GM12878 (cell line): ENCODE measurements at regions not wholly inside any gene's neighbourhood (a gene's known extent, or its start where the extent isn't known, plus 50 kb on each side); places are given as distances from the start of the nearest gene placed in this dataset.

Experiments
- ATAC-seq: fragments of 200-7000 bp; cut with Tn5 transposase; 3 replicates; pipeline ENCODE4 v1.9.1; 2020; ENCODE audit warnings: mild to moderate bottlenecking, moderate library complexity
- BruUV-seq: library from RNA; stranded (reverse); fragments of 400-500 nt; replicated peaks from 2 replicates; lab custom pipeline; 2021; lab: Mats Ljungman, UMichigan
- CTCF ChIA-PET: fragments of 300-600 bp; sonication (Branson Sonifier 250); formaldehyde crosslinking; extraction: SDS; loops from one replicate; lab custom pipeline; 2021; ENCODE audit warnings: inconsistent platforms; lab: Yijun Ruan, JAX
- POLR2A ChIA-PET: fragments of 350-600 bp; formaldehyde crosslinking; extraction: SDS; loops from one replicate; lab custom pipeline; 2021; ENCODE audit warnings: inconsistent platforms; lab: Charles Lee
- RAD21 ChIA-PET: fragments of 300-600 bp; sonication (Branson Sonifier 250); formaldehyde crosslinking; loops from one replicate; lab custom pipeline; 2023; ENCODE audit warnings: antibody characterized with exemption; ENCODE audit not compliant: unreplicated experiment; lab: Charles Lee
- SMC1A ChIA-PET: fragments of 300-600 bp; sonication (Branson Sonifier 250); formaldehyde crosslinking; loops from one replicate; lab custom pipeline; 2023; ENCODE audit not compliant: unreplicated experiment, uncharacterized antibody; lab: Charles Lee
- DNase-seq: peaks from one replicate; pipeline ENCODE4 v3.0.0-alpha.2; 2011; ENCODE audit warnings: low read depth, low spot score
- FAIRE-seq: peaks from 3 replicates; lab custom pipeline; 2011; peaks lifted over from hg19 to GRCh38; lab: Jason Lieb, UNC
- H2AFZ ChIP-seq: 2 replicates; pipeline ENCODE4 v1.6.0; 2011; ENCODE audit warnings: low read depth, low read length, control low read depth; ENCODE audit not compliant: control insufficient read depth
- H3K27ac ChIP-seq: 2 replicates; pipeline ENCODE4 v1.5.1; 2011; ENCODE audit warnings: control low read depth; ENCODE audit not compliant: control insufficient read depth, insufficient read depth
- H3K27me3 ChIP-seq, 2 experiments: replicated peaks in 1 of 2; 2 replicates each; pipeline versions ENCODE4 v1.6.0 to v1.6.1; 2011; ENCODE audit warnings: low read length in 1 of 2; ENCODE audit not compliant: control insufficient read depth in 2 of 2, insufficient read depth in 2 of 2
- H3K36me3 ChIP-seq, 2 experiments: 2 replicates each; pipeline ENCODE4 v1.5.1; 2011; ENCODE audit warnings: low read length in 1 of 2; ENCODE audit not compliant: control insufficient read depth in 2 of 2, insufficient read depth in 2 of 2
- H3K4me1 ChIP-seq: 2 replicates; pipeline ENCODE4 v1.6.1; 2011; ENCODE audit warnings: mild to moderate bottlenecking, low read length, moderate library complexity, mixed read lengths; ENCODE audit not compliant: control insufficient read depth, insufficient read depth
- H3K4me2 ChIP-seq: 2 replicates; pipeline ENCODE4 v1.6.0; 2011; ENCODE audit warnings: control low read depth; ENCODE audit not compliant: control insufficient read depth, insufficient read depth
- H3K4me3 ChIP-seq: fragments of 200-600 bp; sonication (generic); 2 replicates; pipeline ENCODE4 v1.5.1; 2016
- H3K79me2 ChIP-seq: 2 replicates; pipeline ENCODE4 v1.6.0; 2011; ENCODE audit warnings: low read length; ENCODE audit not compliant: control insufficient read depth, insufficient read depth
- H3K9ac ChIP-seq: 2 replicates; pipeline ENCODE4 v1.8.0; 2011; ENCODE audit warnings: low read length, control low read depth, mixed read lengths; ENCODE audit not compliant: control insufficient read depth, insufficient read depth
- H3K9me3 ChIP-seq: replicated peaks from 3 replicates; pipeline ENCODE4 v1.5.1; 2011; ENCODE audit warnings: mild to moderate bottlenecking, low read length; ENCODE audit not compliant: control insufficient read depth, insufficient read depth
- H4K20me1 ChIP-seq: 2 replicates; pipeline ENCODE4 v1.6.0; 2011; ENCODE audit not compliant: control insufficient read depth, insufficient read depth
- BMI1 ChIP-seq: fragments of 450-650 bp; IDR thresholded peaks from 2 replicates; pipeline ENCODE4 v1.6.1; 2016; ENCODE audit warnings: mild to moderate bottlenecking, moderate library complexity, borderline replicate concordance
- FOXK2 ChIP-seq: fragments of 450-650 bp; IDR thresholded peaks from 2 replicates; pipeline ENCODE4 v1.6.1; 2017; ENCODE audit warnings: mild to moderate bottlenecking, moderate library complexity
- PAX5 ChIP-seq: IDR thresholded peaks from 2 replicates; pipeline ENCODE4 v1.6.1; 2011; ENCODE audit warnings: low read depth, low read length, borderline replicate concordance
- WGBS: methylation state at CpG from one replicate; pipeline ENCODE4 v1.1.6; 2016; ENCODE audit warnings: low lambda C conversion rate; ENCODE audit not compliant: insufficient replicate concordance, insufficient coverage; ENCODE audit errors: missing lambda C conversion rate; 5-methylcytosine and 5-hydroxymethylcytosine counted together
- in situ Hi-C: fragments of 300-500 bp; cut with MboI; formaldehyde crosslinking; loops from 9 replicates; pipeline ENCODE4 v1.14.3; 2018; ENCODE audit warnings: mixed read lengths
- intact Hi-C: fragments of 100-400 bp; cut with micrococcal nuclease; formaldehyde crosslinking; loops from one replicate; pipeline ENCODE4 v1.14.2; 2022; ENCODE audit not compliant: unreplicated experiment
- TF ChIP-seq, protein P1 (sequence below): IDR thresholded peaks from 2 replicates; pipeline ENCODE4 v1.6.1; 2012; ENCODE audit warnings: low read depth, low read length, improper control_type of control experiment
- TF ChIP-seq, protein P2 (sequence below): fragments of 450-650 bp; IDR thresholded peaks from 2 replicates; pipeline ENCODE4 v1.6.1; 2017; ENCODE audit warnings: mild to moderate bottlenecking, moderate library complexity
- TF ChIP-seq, protein P3 (sequence below): fragments of 450-650 bp; formaldehyde crosslinking; IDR thresholded peaks from 2 replicates; pipeline ENCODE4 v1.4.0; 2022; ENCODE audit warnings: mild to moderate bottlenecking, moderate library complexity

DNA sequence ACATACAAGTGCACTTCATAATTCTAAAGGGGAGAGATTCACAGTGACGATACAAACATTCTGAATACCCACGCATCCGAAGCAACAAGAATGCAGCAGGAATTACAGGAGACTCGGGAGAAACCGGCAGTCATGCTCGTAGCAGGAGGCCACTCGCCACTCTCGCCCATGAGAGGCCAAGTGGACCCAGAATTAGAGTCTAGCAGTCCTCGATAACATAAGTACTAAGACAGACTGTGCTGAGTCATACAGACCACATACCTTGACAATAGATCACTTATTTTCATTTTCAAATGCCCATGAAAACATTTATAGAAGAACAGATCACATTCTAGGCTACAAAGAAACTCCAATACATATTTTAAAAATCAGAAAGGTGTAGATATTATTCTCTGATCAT is 299.1 kb upstream of the TSHZ3 start:
- Histone ChIP-seq H3K27me3 (no peaks in the 10 kb centered on the region), H3K27ac (no peak overlapping the region), H2AFZ (no peak overlapping the region), H3K4me3 (no peak overlapping the region)
- POLR2A ChIA-PET = no interaction called here
- FAIRE-seq (no peak), DNase-seq (no peak)
- TF ChIP-seq BMI1 = no peak
- TF ChIP-seq, protein P1, sequence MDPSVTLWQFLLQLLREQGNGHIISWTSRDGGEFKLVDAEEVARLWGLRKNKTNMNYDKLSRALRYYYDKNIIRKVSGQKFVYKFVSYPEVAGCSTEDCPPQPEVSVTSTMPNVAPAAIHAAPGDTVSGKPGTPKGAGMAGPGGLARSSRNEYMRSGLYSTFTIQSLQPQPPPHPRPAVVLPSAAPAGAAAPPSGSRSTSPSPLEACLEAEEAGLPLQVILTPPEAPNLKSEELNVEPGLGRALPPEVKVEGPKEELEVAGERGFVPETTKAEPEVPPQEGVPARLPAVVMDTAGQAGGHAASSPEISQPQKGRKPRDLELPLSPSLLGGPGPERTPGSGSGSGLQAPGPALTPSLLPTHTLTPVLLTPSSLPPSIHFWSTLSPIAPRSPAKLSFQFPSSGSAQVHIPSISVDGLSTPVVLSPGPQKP = no peak
- TF ChIP-seq, all 136 proteins: peak for 0
- no peak for ATAC-seq
- no peaks in the 10 kb centered on the region for H3K79me2 ChIP-seq
- H3K9me3 ChIP-seq = no peaks in the 10 kb centered on the region; the same call in 2 of the 3 replicates
- ChIA-PET CTCF (no interaction called here), SMC1A (no interaction called here), RAD21 (no interaction called here)
- 6% methylated on average over 9 of the region's 9 CpGs for WGBS
- intact Hi-C loops = no loop called here
- H3K9ac ChIP-seq = no peak overlapping the region
- H3K4me1 ChIP-seq = no peaks in the 10 kb centered on the region
- in situ Hi-C loops = no loop called here
- no TSS peak for BruUV-seq
- H4K20me1 ChIP-seq = no peaks in the 10 kb centered on the region
- no peak overlapping the region for H3K4me2 ChIP-seq
- H3K36me3 ChIP-seq = no peaks in the 10 kb centered on the region

DNA sequence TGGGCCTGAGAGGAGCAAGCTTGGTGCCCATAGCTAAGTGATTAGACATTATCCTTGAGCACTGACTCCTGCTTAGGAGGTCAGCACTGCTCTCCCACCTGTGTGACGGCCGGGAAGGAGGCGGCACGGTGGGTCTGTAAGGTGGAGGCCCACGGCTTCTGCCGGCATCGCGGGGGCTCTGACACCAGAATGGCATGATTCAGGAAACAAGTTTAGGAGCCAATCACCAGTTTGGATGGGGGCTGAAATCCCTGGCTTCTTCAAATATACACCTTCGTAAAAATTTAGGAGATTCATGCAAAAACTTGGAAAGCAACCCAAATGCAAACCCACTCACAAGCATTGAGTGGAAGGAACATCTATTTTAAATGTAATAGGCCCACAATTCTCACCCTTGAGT is 307.3 kb upstream of the TSHZ3 start:
- ChIA-PET CTCF (no interaction called here), RAD21 (no interaction called here)

More for the DNA sequence above, 307.3 kb upstream of the TSHZ3 start:
- Histone ChIP-seq H4K20me1 (no peaks in the 10 kb centered on the region), H3K9ac (no peak overlapping the region), H3K36me3 (no peaks in the 10 kb centered on the region), H3K27me3 (no peaks in the 10 kb centered on the region), H3K79me2 (no peaks in the 10 kb centered on the region), H3K4me1 (no peaks in the 10 kb centered on the region), H3K4me3 (no peak overlapping the region), H3K9me3 (no peaks in the 10 kb centered on the region; the same call in 2 of the 3 replicates), H2AFZ (no peak overlapping the region), H3K4me2 (no peak overlapping the region), H3K27ac (no peak overlapping the region)
- in situ Hi-C loops = no loop called here
- 48% methylated on average over 9 of the region's 9 CpGs for WGBS
- BruUV-seq = no TSS peak
- POLR2A ChIA-PET = no interaction called here
- no peak for ATAC-seq
- intact Hi-C loops = no loop called here
- DNase-seq = no peak
- no peak for FAIRE-seq
- SMC1A ChIA-PET = no interaction called here
- TF ChIP-seq PAX5 (no peak), FOXK2 (no peak)
- TF ChIP-seq, protein P2, sequence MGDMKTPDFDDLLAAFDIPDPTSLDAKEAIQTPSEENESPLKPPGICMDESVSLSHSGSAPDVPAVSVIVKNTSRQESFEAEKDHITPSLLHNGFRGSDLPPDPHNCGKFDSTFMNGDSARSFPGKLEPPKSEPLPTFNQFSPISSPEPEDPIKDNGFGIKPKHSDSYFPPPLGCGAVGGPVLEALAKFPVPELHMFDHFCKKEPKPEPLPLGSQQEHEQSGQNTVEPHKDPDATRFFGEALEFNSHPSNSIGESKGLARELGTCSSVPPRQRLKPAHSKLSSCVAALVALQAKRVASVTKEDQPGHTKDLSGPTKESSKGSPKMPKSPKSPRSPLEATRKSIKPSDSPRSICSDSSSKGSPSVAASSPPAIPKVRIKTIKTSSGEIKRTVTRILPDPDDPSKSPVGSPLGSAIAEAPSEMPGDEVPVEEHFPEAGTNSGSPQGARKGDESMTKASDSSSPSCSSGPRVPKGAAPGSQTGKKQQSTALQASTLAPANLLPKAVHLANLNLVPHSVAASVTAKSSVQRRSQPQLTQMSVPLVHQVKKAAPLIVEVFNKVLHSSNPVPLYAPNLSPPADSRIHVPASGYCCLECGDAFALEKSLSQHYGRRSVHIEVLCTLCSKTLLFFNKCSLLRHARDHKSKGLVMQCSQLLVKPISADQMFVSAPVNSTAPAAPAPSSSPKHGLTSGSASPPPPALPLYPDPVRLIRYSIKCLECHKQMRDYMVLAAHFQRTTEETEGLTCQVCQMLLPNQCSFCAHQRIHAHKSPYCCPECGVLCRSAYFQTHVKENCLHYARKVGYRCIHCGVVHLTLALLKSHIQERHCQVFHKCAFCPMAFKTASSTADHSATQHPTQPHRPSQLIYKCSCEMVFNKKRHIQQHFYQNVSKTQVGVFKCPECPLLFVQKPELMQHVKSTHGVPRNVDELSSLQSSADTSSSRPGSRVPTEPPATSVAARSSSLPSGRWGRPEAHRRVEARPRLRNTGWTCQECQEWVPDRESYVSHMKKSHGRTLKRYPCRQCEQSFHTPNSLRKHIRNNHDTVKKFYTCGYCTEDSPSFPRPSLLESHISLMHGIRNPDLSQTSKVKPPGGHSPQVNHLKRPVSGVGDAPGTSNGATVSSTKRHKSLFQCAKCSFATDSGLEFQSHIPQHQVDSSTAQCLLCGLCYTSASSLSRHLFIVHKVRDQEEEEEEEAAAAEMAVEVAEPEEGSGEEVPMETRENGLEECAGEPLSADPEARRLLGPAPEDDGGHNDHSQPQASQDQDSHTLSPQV = no peak
- TF ChIP-seq, protein P3, sequence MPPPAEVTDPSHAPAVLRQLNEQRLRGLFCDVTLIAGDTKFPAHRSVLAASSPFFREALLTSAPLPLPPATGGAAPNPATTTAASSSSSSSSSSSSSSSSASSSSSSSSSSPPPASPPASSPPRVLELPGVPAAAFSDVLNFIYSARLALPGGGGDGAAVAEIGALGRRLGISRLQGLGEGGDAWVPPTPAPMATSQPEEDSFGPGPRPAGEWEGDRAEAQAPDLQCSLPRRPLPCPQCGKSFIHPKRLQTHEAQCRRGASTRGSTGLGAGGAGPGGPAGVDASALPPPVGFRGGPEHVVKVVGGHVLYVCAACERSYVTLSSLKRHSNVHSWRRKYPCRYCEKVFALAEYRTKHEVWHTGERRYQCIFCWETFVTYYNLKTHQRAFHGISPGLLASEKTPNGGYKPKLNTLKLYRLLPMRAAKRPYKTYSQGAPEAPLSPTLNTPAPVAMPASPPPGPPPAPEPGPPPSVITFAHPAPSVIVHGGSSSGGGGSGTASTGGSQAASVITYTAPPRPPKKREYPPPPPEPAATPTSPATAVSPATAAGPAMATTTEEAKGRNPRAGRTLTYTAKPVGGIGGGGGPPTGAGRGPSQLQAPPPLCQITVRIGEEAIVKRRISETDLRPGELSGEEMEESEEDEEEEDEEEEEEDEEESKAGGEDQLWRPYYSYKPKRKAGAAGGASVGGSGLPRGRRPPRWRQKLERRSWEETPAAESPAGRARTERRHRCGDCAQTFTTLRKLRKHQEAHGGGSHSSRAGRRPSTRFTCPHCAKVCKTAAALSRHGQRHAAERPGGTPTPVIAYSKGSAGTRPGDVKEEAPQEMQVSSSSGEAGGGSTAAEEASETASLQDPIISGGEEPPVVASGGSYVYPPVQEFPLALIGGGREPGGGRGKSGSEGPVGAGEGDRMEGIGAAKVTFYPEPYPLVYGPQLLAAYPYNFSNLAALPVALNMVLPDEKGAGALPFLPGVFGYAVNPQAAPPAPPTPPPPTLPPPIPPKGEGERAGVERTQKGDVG = no peak
